ENCODE measurements at regions not wholly inside any gene's neighbourhood (a gene's known extent, or its start where the extent isn't known, plus 50 kb on each side); places are given as distances from the start of the nearest gene placed in this dataset.
A peak's percentile ranks its signal among the peaks of the same experiment; 100 is the strongest.

GRCh38 chr4:62644372-62644771, 1444.2 kb downstream of the ADGRL3 start:
- WGBS, 2 donors = 22 to 30% methylated on average over 3 of the region's 3 CpGs
- ATAC-seq (ENCODE audit: low FRiP score in 2 of 2) (peak in 1 of 2 donors; percentile 57), DNase-seq (no peak)
- no peak overlapping the region for H3K27ac ChIP-seq
- no peak overlapping the region for H3K4me3 ChIP-seq
- H3K4me1 ChIP-seq = no peaks in the 10 kb centered on the region
- H3K27me3 ChIP-seq = no peaks in the 10 kb centered on the region
- H3K9me3 ChIP-seq = no peaks in the 10 kb centered on the region
- TF ChIP-seq EP300 (IDR thresholded peaks at IDR 0.05) = no peak
- TF ChIP-seq CTCF (IDR thresholded peaks at IDR 0.05) = no peak
- no peak for TF ChIP-seq POLR2A (IDR thresholded peaks at IDR 0.05)
- TF ChIP-seq POLR2AphosphoS5 (IDR thresholded peaks at IDR 0.05) = no peak
- no peaks in the 10 kb centered on the region for H3K36me3 ChIP-seq

- no peak for ATAC-seq (ENCODE audit: low FRiP score in 2 of 2)
- no peak for DNase-seq
- no peak overlapping the region for H3K4me3 ChIP-seq
- WGBS, 2 donors = 60 to 72% methylated on average over 2 of the region's 2 CpGs
- H3K27ac ChIP-seq = no peak overlapping the region
- TF ChIP-seq EP300 (IDR thresholded peaks at IDR 0.05) (no peak), POLR2AphosphoS5 (IDR thresholded peaks at IDR 0.05) (no peak), POLR2A (IDR thresholded peaks at IDR 0.05) (no peak), CTCF (IDR thresholded peaks at IDR 0.05) (no peak)
- H3K9me3 ChIP-seq = no peaks in the 10 kb centered on the region
- H3K4me1 ChIP-seq = no peaks in the 10 kb centered on the region
- H3K36me3 ChIP-seq = no peaks in the 10 kb centered on the region
- no peaks in the 10 kb centered on the region for H3K27me3 ChIP-seq
These were observed 1440.2 kb downstream of the ADGRL3 start for GRCh38 chr4:62640296-62640695.

GRCh38 chr4:62627671-62628070, 1427.5 kb downstream of the ADGRL3 start:
- WGBS, 2 donors = 73 to 86% methylated on average over 2 of the region's 2 CpGs
- H3K36me3 ChIP-seq = no peaks in the 10 kb centered on the region
- TF ChIP-seq POLR2A (IDR thresholded peaks at IDR 0.05) = no peak
- no peak for TF ChIP-seq POLR2AphosphoS5 (IDR thresholded peaks at IDR 0.05)
- TF ChIP-seq CTCF (IDR thresholded peaks at IDR 0.05) = no peak
- TF ChIP-seq EP300 (IDR thresholded peaks at IDR 0.05) = no peak

DNA sequence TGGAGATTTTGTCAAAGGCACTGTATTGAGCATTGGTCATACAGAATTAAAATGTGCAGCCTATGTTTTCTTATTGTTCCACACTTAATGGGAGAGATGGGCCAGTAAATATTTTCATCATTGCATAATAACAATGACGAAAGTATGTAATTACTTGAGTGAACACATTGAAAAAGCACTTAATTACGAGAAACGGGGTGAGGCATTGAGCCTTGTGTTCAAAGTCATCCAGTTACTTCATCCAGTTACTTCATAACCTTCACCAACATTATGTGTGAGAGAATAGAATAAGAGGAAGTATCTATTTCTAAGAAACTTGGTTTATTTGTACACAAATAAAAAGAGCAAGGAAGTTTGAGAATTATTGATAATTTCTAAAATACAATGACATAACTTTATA, 1427.0 kb downstream of the ADGRL3 start:
- ATAC-seq (ENCODE audit: low FRiP score in 2 of 2) (peak in 1 of 2 donors; percentile 40), DNase-seq (no peak)
- no peak overlapping the region for H3K4me3 ChIP-seq
- no peaks in the 10 kb centered on the region for H3K9me3 ChIP-seq
- no peaks in the 10 kb centered on the region for H3K36me3 ChIP-seq
- H3K4me1 ChIP-seq = no peaks in the 10 kb centered on the region
- WGBS, 2 donors = 72 to 74% methylated on average over 3 of the region's 3 CpGs
- TF ChIP-seq POLR2A (IDR thresholded peaks at IDR 0.05) (no peak), CTCF (IDR thresholded peaks at IDR 0.05) (no peak), EP300 (IDR thresholded peaks at IDR 0.05) (no peak), POLR2AphosphoS5 (IDR thresholded peaks at IDR 0.05) (no peak)
- H3K27ac ChIP-seq = no peak overlapping the region
- H3K27me3 ChIP-seq = no peaks in the 10 kb centered on the region

More at GRCh38 chr4:62627671-62628070, 1427.5 kb downstream of the ADGRL3 start:
- H3K27ac ChIP-seq = no peak overlapping the region
- H3K27me3 ChIP-seq = no peaks in the 10 kb centered on the region
- no peak overlapping the region for H3K4me3 ChIP-seq
- no peaks in the 10 kb centered on the region for H3K9me3 ChIP-seq
- ATAC-seq (ENCODE audit: low FRiP score in 2 of 2) (no peak), DNase-seq (no peak)
- H3K4me1 ChIP-seq = no peaks in the 10 kb centered on the region

GRCh38 chr4:62622089-62622488, 1422.0 kb downstream of the ADGRL3 start:
- Histone ChIP-seq H3K27ac (no peak overlapping the region), H3K9me3 (no peaks in the 10 kb centered on the region), H3K36me3 (no peaks in the 10 kb centered on the region), H3K27me3 (no peaks in the 10 kb centered on the region), H3K4me1 (no peaks in the 10 kb centered on the region), H3K4me3 (no peak overlapping the region)
- no peak for TF ChIP-seq EP300 (IDR thresholded peaks at IDR 0.05)
- TF ChIP-seq CTCF (IDR thresholded peaks at IDR 0.05) = no peak
- no peak for TF ChIP-seq POLR2A (IDR thresholded peaks at IDR 0.05)
- TF ChIP-seq POLR2AphosphoS5 (IDR thresholded peaks at IDR 0.05) = no peak
- DNase-seq = no peak
- ATAC-seq (ENCODE audit: low FRiP score in 2 of 2) = no peak
